ENCODE measurements at regions not wholly inside any gene's neighbourhood (a gene's known extent, or its start where the extent isn't known, plus 50 kb on each side); places are given as distances from the start of the nearest gene placed in this dataset.

DNA sequence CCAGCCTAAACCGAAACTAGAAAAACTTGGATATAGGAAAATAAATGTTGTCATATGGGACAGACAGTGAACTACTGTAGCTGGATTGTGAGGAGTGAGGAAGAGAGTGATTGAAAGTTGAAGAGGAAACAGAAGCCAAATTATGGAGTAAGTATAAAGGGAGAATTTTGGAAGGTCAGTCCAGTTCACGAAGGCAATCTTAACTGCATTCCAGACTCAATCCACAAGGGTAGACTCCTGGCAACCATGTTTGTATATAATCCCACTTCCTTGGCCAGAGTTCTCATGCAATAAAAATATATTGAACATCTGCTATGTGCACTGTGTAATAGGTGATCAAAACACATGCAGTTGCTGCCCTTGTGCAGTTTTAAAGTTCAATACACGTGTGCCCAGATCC lies 58.6 kb upstream of the CAMK2D start:
- TF ChIP-seq EZH2 (IDR thresholded peaks at IDR 0.05; ENCODE audit: low read length) = no peak
- TF ChIP-seq, protein P1, sequence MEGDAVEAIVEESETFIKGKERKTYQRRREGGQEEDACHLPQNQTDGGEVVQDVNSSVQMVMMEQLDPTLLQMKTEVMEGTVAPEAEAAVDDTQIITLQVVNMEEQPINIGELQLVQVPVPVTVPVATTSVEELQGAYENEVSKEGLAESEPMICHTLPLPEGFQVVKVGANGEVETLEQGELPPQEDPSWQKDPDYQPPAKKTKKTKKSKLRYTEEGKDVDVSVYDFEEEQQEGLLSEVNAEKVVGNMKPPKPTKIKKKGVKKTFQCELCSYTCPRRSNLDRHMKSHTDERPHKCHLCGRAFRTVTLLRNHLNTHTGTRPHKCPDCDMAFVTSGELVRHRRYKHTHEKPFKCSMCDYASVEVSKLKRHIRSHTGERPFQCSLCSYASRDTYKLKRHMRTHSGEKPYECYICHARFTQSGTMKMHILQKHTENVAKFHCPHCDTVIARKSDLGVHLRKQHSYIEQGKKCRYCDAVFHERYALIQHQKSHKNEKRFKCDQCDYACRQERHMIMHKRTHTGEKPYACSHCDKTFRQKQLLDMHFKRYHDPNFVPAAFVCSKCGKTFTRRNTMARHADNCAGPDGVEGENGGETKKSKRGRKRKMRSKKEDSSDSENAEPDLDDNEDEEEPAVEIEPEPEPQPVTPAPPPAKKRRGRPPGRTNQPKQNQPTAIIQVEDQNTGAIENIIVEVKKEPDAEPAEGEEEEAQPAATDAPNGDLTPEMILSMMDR (optimal IDR thresholded peaks at IDR 0.05 in 1 of 3, IDR thresholded peaks at IDR 0.05 in 1 of 3, conservative IDR thresholded peaks at IDR 0.05 in 1 of 3; ENCODE audit: extremely low read depth in 1 of 3, insufficient read depth in 2 of 3, low read length in 3 of 3) = no peak
- Histone ChIP-seq H3K9ac (ENCODE audit: control insufficient read depth, extremely low read depth, insufficient read depth, low read length) (no peak overlapping the region), H3K4me2 (ENCODE audit: control insufficient read depth, extremely low read depth, insufficient read depth, low read depth, low read length) (no peak overlapping the region), H3K4me1 (ENCODE audit: control insufficient read depth, extremely low read depth, insufficient read depth, low read length) (peaks cover 10% of the 10 kb centered on the region), H3K4me3 (ENCODE audit: control insufficient read depth in 2 of 3, extremely low read depth in 1 of 3, insufficient read depth in 2 of 3, low read depth in 1 of 3, low read length in 3 of 3) (no peak overlapping the region), H3K9me1 (ENCODE audit: control insufficient read depth, extremely low read depth, insufficient read depth, low read length) (peaks cover 2% of the 10 kb centered on the region), H3K27ac (ENCODE audit: control insufficient read depth, insufficient read depth, low read length) (no peak overlapping the region), H4K20me1 (ENCODE audit: control insufficient read depth, extremely low read depth, insufficient read depth, low read length) (no peaks in the 10 kb centered on the region), H2AFZ (ENCODE audit: control insufficient read depth, low read length) (no peak overlapping the region), H3K27me3 (ENCODE audit: control insufficient read depth, extremely low read depth, insufficient read depth, low read length) (no peaks in the 10 kb centered on the region), H3K36me3 (ENCODE audit: control insufficient read depth in 2 of 2, extremely low read depth in 1 of 2, insufficient read depth in 2 of 2, low read length in 2 of 2) (no peaks in the 10 kb centered on the region), H3K9me3 (ENCODE audit: control insufficient read depth, low read depth, low read length) (no peaks in the 10 kb centered on the region), H3K79me2 (ENCODE audit: control insufficient read depth, insufficient read depth, low read length) (no peaks in the 10 kb centered on the region)
- no peak for FAIRE-seq
- DNase-seq (ENCODE audit: low read depth, low spot score) = no peak
- dilution Hi-C loops (cut with MboI; ENCODE audit: extremely low pct_ligation_motif_present, low sequenced_read_pairs) = no loop called here

DNA sequence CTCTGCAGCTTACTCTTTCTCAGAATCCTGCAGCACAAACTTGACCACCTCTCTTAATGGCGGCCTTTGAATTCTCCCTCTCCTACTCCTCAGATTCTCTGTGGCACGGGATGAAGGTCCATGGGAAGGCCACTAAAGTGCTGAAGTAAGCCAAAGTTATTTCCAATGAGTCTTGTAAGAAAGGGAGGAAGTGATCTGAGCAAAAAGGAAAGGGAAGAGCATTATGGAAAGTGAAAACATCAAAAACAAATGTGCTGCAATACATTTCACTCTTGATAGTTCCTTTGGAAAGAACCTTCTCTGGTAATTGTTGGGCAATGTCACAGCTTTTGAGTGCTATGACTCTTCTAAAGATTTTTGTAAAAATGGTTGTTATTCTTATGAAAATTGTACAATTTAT lies 54.3 kb upstream of the CAMK2D start:
- H3K4me3 ChIP-seq (ENCODE audit: control insufficient read depth in 2 of 3, extremely low read depth in 1 of 3, insufficient read depth in 2 of 3, low read depth in 1 of 3, low read length in 3 of 3) = no peak overlapping the region
- no peaks in the 10 kb centered on the region for H3K36me3 ChIP-seq (ENCODE audit: control insufficient read depth in 2 of 2, extremely low read depth in 1 of 2, insufficient read depth in 2 of 2, low read length in 2 of 2)
- no peaks in the 10 kb centered on the region for H3K9me1 ChIP-seq (ENCODE audit: control insufficient read depth, extremely low read depth, insufficient read depth, low read length)
- H2AFZ ChIP-seq (ENCODE audit: control insufficient read depth, low read length) = no peak overlapping the region
- DNase-seq (ENCODE audit: low read depth, low spot score) (no peak), FAIRE-seq (no peak)
- H3K4me1 ChIP-seq (ENCODE audit: control insufficient read depth, extremely low read depth, insufficient read depth, low read length) = no peaks in the 10 kb centered on the region
- H3K79me2 ChIP-seq (ENCODE audit: control insufficient read depth, insufficient read depth, low read length) = no peaks in the 10 kb centered on the region
- H3K4me2 ChIP-seq (ENCODE audit: control insufficient read depth, extremely low read depth, insufficient read depth, low read depth, low read length) = no peak overlapping the region
- H3K9ac ChIP-seq (ENCODE audit: control insufficient read depth, extremely low read depth, insufficient read depth, low read length) = no peak overlapping the region
- no peaks in the 10 kb centered on the region for H4K20me1 ChIP-seq (ENCODE audit: control insufficient read depth, extremely low read depth, insufficient read depth, low read length)
- H3K27ac ChIP-seq (ENCODE audit: control insufficient read depth, insufficient read depth, low read length) = no peak overlapping the region
- dilution Hi-C loops (cut with MboI; ENCODE audit: extremely low pct_ligation_motif_present, low sequenced_read_pairs) = no loop called here
- no peaks in the 10 kb centered on the region for H3K9me3 ChIP-seq (ENCODE audit: control insufficient read depth, low read depth, low read length)
- TF ChIP-seq, protein P1 (optimal IDR thresholded peaks at IDR 0.05 in 1 of 3, IDR thresholded peaks at IDR 0.05 in 1 of 3, conservative IDR thresholded peaks at IDR 0.05 in 1 of 3; ENCODE audit: extremely low read depth in 1 of 3, insufficient read depth in 2 of 3, low read length in 3 of 3) = no peak
- no peak for TF ChIP-seq EZH2 (IDR thresholded peaks at IDR 0.05; ENCODE audit: low read length)
- no peaks in the 10 kb centered on the region for H3K27me3 ChIP-seq (ENCODE audit: control insufficient read depth, extremely low read depth, insufficient read depth, low read length)

Data from keratinocyte (primary cell).